HEK293 (cell line): ENCODE measurements at regions not wholly inside any gene's neighbourhood (a gene's known extent, or its start where the extent isn't known, plus 50 kb on each side); places are given as distances from the start of the nearest gene placed in this dataset.

ENCODE experiments used
- CTCF ChIA-PET: fragments of 350-600 bp; formaldehyde crosslinking; extraction: SDS; loops from one replicate; lab custom pipeline; 2021; ENCODE audit warnings: antibody characterized with exemption; lab: Yijun Ruan, JAX
- POLR2A ChIA-PET: fragments of 300-600 bp; formaldehyde crosslinking; extraction: SDS; loops from one replicate; lab custom pipeline; 2020; ENCODE audit warnings: antibody characterized with exemption, inconsistent platforms; lab: Yijun Ruan, JAX
- H3K27ac ChIP-seq: fragments of 200-500 bp; sonication (Bioruptor generic); 2 replicates; pipeline ENCODE4 v1.5.1; 2014; ENCODE audit warnings: low read depth, low read length, control low read depth, inconsistent platforms; ENCODE audit errors: extremely low read depth
- H3K36me3 ChIP-seq, 2 experiments: fragments of 200-500 bp in 1 of 2; sonication (Bioruptor generic) in 1 of 2; 1 replicate in 1 of 2; 2 replicates in 1 of 2; pipeline ENCODE4 v1.5.1; 2014 to 2017; ENCODE audit warnings: inconsistent platforms in 2 of 2, low read length in 2 of 2; ENCODE audit not compliant: control insufficient read depth in 2 of 2, insufficient read depth in 1 of 2
- H3K4me1 ChIP-seq: fragments of 200-500 bp; sonication (Bioruptor generic); 2 replicates; pipeline ENCODE4 v1.5.1; 2014; ENCODE audit warnings: mild to moderate bottlenecking, low read length, inconsistent platforms; ENCODE audit not compliant: control insufficient read depth, insufficient read depth
- H3K4me3 ChIP-seq: 2 replicates; pipeline ENCODE4 v1.5.1; 2011; ENCODE audit warnings: low read depth, mild to moderate bottlenecking, control low read depth, low read length, moderate library complexity
- H3K9me3 ChIP-seq: fragments of 200-500 bp; sonication (Bioruptor generic); 2 replicates; pipeline ENCODE4 v1.5.1; 2014; ENCODE audit warnings: low read depth, low read length, inconsistent platforms; ENCODE audit not compliant: control insufficient read depth, insufficient read depth
- MEIS1 ChIP-seq: sonication (generic); formaldehyde crosslinking; IDR thresholded peaks from 2 replicates; pipeline ENCODE4 v1.8.1; 2022; ENCODE audit warnings: missing genetic modification reagents, mild to moderate bottlenecking, borderline replicate concordance
- SETDB1 ChIP-seq: IDR thresholded peaks from one replicate; pipeline ENCODE4 v1.6.1; 2017; ENCODE audit warnings: mild to moderate bottlenecking, low read length, moderate library complexity, mixed read lengths; ENCODE audit not compliant: insufficient read length
- ZBTB17 ChIP-seq: fragments of 450-650 bp; formaldehyde crosslinking; IDR thresholded peaks from 2 replicates; pipeline ENCODE4 v1.5.1; 2016; ENCODE audit warnings: missing biosample characterization, missing genetic modification characterization
- ZFP37 ChIP-seq: fragments of 450-650 bp; formaldehyde crosslinking; IDR thresholded peaks from 2 replicates; pipeline ENCODE4 v1.5.1; 2016; ENCODE audit warnings: missing biosample characterization, missing genetic modification characterization
- ZNF114 ChIP-seq: fragments of 450-650 bp; formaldehyde crosslinking; IDR thresholded peaks from 2 replicates; pipeline ENCODE4 v1.5.0; 2017; ENCODE audit warnings: missing biosample characterization, missing genetic modification characterization
- ZNF214 ChIP-seq: fragments of 450-650 bp; formaldehyde crosslinking; IDR thresholded peaks from 2 replicates; pipeline ENCODE4 v1.5.1; 2017; ENCODE audit warnings: missing biosample characterization, mild to moderate bottlenecking, missing genetic modification characterization, borderline replicate concordance
- ZNF366 ChIP-seq: fragments of 450-650 bp; formaldehyde crosslinking; conservative IDR thresholded peaks from 2 replicates; pipeline ENCODE4 v1.5.1; 2016; ENCODE audit warnings: missing biosample characterization, missing genetic modification characterization
- ZNF76 ChIP-seq: fragments of 450-650 bp; formaldehyde crosslinking; IDR thresholded peaks from 2 replicates; pipeline ENCODE4; 2016; ENCODE audit warnings: low read depth, missing biosample characterization, missing genetic modification characterization, borderline replicate concordance
- TF ChIP-seq, protein P1 (sequence below): fragments of 450-650 bp; formaldehyde crosslinking; IDR thresholded peaks from 2 replicates; pipeline ENCODE4 v1.5.0; 2017; ENCODE audit warnings: missing biosample characterization, missing genetic modification characterization, borderline replicate concordance
- TF ChIP-seq, protein P2 (sequence below): fragments of 450-650 bp; formaldehyde crosslinking; IDR thresholded peaks from 2 replicates; pipeline ENCODE4 v1.5.1; 2016; ENCODE audit warnings: missing biosample characterization, missing genetic modification characterization
- TF ChIP-seq, protein P3 (sequence below): fragments of 450-650 bp; formaldehyde crosslinking; IDR thresholded peaks from 2 replicates; pipeline ENCODE4 v1.5.1; 2016; ENCODE audit warnings: missing biosample characterization, missing genetic modification characterization
- TF ChIP-seq, protein P4 (sequence below): fragments of 450-650 bp; formaldehyde crosslinking; conservative IDR thresholded peaks from 2 replicates; pipeline ENCODE4 v1.5.1; 2016; ENCODE audit warnings: low read depth, missing biosample characterization, missing genetic modification characterization
- TF ChIP-seq, protein P5 (sequence below): fragments of 450-650 bp; formaldehyde crosslinking; IDR thresholded peaks from 2 replicates; pipeline ENCODE4 v1.5.1; 2016; ENCODE audit warnings: missing biosample characterization, missing genetic modification characterization
- TF ChIP-seq, protein P6 (sequence below): fragments of 450-650 bp; formaldehyde crosslinking; IDR thresholded peaks from 2 replicates; pipeline ENCODE4 v1.5.1; 2016; ENCODE audit warnings: missing biosample characterization, missing genetic modification characterization

DNA sequence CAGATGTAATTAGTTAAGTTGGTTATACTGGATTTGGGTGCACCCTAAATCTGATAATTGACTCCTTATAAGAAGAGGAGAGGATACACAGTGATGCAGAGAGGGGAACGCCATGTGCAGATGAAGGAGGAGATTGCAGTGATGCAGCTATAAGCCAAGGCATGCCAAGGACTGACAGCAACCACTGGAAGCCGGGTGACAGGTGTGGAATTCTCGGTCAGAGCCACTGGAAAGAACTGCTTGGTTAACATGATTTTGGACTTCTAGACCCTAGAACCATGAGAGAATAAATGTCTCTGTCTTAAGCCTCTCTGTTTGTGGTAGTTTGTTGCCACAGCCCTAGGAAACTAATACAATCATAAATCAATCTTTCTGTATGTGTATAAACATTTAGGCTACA lies 403.3 kb upstream of the CDH20 start (continued):
- TF ChIP-seq, protein P1, sequence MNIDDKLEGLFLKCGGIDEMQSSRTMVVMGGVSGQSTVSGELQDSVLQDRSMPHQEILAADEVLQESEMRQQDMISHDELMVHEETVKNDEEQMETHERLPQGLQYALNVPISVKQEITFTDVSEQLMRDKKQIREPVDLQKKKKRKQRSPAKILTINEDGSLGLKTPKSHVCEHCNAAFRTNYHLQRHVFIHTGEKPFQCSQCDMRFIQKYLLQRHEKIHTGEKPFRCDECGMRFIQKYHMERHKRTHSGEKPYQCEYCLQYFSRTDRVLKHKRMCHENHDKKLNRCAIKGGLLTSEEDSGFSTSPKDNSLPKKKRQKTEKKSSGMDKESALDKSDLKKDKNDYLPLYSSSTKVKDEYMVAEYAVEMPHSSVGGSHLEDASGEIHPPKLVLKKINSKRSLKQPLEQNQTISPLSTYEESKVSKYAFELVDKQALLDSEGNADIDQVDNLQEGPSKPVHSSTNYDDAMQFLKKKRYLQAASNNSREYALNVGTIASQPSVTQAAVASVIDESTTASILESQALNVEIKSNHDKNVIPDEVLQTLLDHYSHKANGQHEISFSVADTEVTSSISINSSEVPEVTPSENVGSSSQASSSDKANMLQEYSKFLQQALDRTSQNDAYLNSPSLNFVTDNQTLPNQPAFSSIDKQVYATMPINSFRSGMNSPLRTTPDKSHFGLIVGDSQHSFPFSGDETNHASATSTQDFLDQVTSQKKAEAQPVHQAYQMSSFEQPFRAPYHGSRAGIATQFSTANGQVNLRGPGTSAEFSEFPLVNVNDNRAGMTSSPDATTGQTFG (tag by site-specific recombination), result no peak

DNA sequence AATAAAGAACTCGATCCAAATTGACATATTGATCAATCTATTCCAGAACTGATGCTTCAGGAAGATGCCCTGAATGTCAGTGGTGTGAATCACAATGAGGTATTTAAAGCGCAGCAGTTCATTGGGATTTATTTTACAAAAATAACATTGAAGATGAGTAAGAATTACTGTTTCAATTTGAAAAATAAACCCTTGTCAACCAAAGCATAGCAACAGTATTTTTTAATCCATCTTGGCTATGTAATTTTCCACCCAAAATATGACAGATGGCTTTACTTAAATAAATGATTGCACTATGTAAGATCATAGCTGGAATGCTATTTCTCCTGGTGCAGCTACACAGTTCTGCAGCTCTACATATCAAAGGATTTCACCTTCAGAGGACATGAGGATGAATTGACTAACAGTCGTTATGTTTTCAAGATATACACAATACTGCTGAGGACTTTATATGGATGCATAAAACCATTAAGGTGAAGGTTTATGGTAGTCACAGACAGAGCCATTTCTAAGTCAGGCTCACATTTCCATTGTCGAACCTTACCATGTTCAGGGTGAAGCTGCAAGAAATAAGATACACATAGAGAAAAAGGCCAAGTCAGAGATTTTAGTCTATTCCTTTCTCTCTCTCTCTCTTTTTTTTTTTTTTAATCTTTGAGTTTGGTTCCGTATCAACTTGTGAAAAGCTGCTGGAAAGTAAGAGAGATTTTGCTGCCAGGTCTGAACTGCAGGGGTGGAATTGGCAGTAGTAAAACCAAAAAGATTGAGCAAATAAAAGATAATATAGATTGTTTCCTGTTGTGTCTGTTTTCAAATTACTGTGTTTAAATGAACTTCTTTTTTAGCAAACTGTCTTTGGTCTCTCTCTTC lies 398.0 kb upstream of the CDH20 start:
- TF ChIP-seq ZFP37 (tag by site-specific recombination) (no peak), ZNF214 (no peak), MEIS1 (CRISPR knock-in tag) (no peak), ZNF76 (tag by site-specific recombination) (no peak)
- TF ChIP-seq, protein P2, sequence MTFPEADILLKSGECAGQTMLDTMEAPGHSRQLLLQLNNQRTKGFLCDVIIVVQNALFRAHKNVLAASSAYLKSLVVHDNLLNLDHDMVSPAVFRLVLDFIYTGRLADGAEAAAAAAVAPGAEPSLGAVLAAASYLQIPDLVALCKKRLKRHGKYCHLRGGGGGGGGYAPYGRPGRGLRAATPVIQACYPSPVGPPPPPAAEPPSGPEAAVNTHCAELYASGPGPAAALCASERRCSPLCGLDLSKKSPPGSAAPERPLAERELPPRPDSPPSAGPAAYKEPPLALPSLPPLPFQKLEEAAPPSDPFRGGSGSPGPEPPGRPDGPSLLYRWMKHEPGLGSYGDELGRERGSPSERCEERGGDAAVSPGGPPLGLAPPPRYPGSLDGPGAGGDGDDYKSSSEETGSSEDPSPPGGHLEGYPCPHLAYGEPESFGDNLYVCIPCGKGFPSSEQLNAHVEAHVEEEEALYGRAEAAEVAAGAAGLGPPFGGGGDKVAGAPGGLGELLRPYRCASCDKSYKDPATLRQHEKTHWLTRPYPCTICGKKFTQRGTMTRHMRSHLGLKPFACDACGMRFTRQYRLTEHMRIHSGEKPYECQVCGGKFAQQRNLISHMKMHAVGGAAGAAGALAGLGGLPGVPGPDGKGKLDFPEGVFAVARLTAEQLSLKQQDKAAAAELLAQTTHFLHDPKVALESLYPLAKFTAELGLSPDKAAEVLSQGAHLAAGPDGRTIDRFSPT, result no peak
- TF ChIP-seq, all 188 proteins: peak for 0
- POLR2A ChIA-PET, result no interaction called here
- Histone ChIP-seq H3K36me3 (no peaks in the 10 kb centered on the region), H3K4me3 (no peak overlapping the region), H3K27ac (no peak overlapping the region), H3K4me1 (no peaks in the 10 kb centered on the region), H3K9me3 (no peaks in the 10 kb centered on the region; the same call in 1 of the 2 replicates)
- CTCF ChIA-PET, result interaction anchor here (0.7 kb wide), 1 partner anchor 105 kb away, joined by 3 read pairs; no protein-coding TSS in a partner anchor

DNA sequence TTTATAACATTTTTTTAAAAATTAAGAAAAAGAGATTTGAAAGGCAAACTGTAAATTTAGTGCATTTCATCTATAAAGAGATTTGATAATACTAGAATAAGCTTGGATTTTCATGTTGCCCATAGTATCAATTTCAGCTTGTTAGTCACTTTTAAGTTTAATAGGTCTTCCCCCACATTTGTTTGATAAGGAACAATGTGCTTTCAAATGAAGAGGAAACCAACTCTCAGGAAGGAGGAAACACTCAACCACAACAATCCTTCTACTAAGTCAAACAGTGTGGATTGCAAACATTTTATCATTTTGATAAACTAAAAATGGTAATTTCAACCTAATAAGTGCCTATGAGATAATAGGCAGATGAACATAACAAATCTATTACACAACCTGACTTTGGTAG lies 397.1 kb upstream of the CDH20 start:
- TF ChIP-seq, protein P3, sequence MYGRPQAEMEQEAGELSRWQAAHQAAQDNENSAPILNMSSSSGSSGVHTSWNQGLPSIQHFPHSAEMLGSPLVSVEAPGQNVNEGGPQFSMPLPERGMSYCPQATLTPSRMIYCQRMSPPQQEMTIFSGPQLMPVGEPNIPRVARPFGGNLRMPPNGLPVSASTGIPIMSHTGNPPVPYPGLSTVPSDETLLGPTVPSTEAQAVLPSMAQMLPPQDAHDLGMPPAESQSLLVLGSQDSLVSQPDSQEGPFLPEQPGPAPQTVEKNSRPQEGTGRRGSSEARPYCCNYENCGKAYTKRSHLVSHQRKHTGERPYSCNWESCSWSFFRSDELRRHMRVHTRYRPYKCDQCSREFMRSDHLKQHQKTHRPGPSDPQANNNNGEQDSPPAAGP (tag by site-specific recombination), result no peak
- no peak for TF ChIP-seq SETDB1
- H3K9me3 ChIP-seq, result no peaks in the 10 kb centered on the region; the same call in 1 of the 2 replicates
- no peaks in the 10 kb centered on the region for H3K36me3 ChIP-seq
- H3K4me3 ChIP-seq, result no peak overlapping the region
- H3K27ac ChIP-seq, result no peak overlapping the region
- ChIA-PET POLR2A (no interaction called here), CTCF (interaction anchor here (0.7 kb wide), 1 partner anchor 106 kb away, joined by 3 read pairs; no protein-coding TSS in a partner anchor)
- no peaks in the 10 kb centered on the region for H3K4me1 ChIP-seq

DNA sequence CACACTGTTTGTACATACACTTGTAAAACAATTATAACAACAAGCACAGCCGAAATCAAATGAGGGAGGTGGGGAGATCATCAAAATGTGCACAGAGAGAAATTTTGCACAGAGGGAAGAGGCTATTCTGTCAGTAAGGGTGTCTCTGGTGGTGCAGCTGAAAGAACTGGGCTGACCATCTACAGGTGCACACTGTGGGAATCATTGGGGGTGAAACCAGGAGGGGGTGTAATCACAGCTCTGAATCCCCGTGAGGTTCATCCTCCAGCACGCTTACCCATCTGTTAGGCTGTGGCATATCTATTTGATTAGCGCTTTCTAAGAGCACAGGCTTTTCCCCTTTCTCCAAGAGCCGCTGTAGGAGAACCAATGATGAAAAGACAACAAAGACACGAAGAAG lies 389.9 kb upstream of the CDH20 start:
- H3K27ac ChIP-seq, result no peak overlapping the region
- H3K4me3 ChIP-seq, result no peak overlapping the region
- H3K9me3 ChIP-seq, result no peaks in the 10 kb centered on the region; the same call in 1 of the 2 replicates
- no peaks in the 10 kb centered on the region for H3K36me3 ChIP-seq
- ChIA-PET CTCF (interaction anchor here (0.5 kb wide), 2 partner anchors 127 to 258 kb away, joined by 3 read pairs; no protein-coding TSS in a partner anchor), POLR2A (no interaction called here)
- no peaks in the 10 kb centered on the region for H3K4me1 ChIP-seq
- TF ChIP-seq ZBTB17 (tag by site-specific recombination) (no peak), ZNF76 (tag by site-specific recombination) (no peak), ZNF114 (tag by site-specific recombination) (no peak), ZNF366 (tag by site-specific recombination) (no peak)
- TF ChIP-seq, protein P4, sequence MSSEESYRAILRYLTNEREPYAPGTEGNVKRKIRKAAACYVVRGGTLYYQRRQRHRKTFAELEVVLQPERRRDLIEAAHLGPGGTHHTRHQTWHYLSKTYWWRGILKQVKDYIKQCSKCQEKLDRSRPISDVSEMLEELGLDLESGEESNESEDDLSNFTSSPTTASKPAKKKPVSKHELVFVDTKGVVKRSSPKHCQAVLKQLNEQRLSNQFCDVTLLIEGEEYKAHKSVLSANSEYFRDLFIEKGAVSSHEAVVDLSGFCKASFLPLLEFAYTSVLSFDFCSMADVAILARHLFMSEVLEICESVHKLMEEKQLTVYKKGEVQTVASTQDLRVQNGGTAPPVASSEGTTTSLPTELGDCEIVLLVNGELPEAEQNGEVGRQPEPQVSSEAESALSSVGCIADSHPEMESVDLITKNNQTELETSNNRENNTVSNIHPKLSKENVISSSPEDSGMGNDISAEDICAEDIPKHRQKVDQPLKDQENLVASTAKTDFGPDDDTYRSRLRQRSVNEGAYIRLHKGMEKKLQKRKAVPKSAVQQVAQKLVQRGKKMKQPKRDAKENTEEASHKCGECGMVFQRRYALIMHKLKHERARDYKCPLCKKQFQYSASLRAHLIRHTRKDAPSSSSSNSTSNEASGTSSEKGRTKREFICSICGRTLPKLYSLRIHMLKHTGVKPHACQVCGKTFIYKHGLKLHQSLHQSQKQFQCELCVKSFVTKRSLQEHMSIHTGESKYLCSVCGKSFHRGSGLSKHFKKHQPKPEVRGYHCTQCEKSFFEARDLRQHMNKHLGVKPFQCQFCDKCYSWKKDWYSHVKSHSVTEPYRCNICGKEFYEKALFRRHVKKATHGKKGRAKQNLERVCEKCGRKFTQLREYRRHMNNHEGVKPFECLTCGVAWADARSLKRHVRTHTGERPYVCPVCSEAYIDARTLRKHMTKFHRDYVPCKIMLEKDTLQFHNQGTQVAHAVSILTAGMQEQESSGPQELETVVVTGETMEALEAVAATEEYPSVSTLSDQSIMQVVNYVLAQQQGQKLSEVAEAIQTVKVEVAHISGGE (tag by site-specific recombination), result no peak
- TF ChIP-seq, protein P5, sequence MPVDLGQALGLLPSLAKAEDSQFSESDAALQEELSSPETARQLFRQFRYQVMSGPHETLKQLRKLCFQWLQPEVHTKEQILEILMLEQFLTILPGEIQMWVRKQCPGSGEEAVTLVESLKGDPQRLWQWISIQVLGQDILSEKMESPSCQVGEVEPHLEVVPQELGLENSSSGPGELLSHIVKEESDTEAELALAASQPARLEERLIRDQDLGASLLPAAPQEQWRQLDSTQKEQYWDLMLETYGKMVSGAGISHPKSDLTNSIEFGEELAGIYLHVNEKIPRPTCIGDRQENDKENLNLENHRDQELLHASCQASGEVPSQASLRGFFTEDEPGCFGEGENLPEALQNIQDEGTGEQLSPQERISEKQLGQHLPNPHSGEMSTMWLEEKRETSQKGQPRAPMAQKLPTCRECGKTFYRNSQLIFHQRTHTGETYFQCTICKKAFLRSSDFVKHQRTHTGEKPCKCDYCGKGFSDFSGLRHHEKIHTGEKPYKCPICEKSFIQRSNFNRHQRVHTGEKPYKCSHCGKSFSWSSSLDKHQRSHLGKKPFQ (tag by site-specific recombination), result no peak
- TF ChIP-seq, protein P6, sequence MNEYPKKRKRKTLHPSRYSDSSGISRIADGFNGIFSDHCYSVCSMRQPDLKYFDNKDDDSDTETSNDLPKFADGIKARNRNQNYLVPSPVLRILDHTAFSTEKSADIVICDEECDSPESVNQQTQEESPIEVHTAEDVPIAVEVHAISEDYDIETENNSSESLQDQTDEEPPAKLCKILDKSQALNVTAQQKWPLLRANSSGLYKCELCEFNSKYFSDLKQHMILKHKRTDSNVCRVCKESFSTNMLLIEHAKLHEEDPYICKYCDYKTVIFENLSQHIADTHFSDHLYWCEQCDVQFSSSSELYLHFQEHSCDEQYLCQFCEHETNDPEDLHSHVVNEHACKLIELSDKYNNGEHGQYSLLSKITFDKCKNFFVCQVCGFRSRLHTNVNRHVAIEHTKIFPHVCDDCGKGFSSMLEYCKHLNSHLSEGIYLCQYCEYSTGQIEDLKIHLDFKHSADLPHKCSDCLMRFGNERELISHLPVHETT (tag by site-specific recombination), result no peak
